Activated naive CD8-positive, alpha-beta T cell (primary cell): ENCODE measurements at regions not wholly inside any gene's neighbourhood (a gene's known extent, or its start where the extent isn't known, plus 50 kb on each side); places are given as distances from the start of the nearest gene placed in this dataset.
"Not testable (repeated sequence)": the region's sequence is repeated elsewhere in the genome, so short reads cannot be mapped to it uniquely, and the experiment has no call there.

ENCODE experiments used
- H3K27ac Mint-ChIP-seq: one replicate; pipeline ENCODE4 v1.8.0; 2021; ENCODE audit warnings: mixed read lengths
- H3K27me3 Mint-ChIP-seq: one replicate; pipeline ENCODE4 v1.8.0; 2021; ENCODE audit warnings: mixed read lengths
- H3K36me3 Mint-ChIP-seq: one replicate; pipeline ENCODE4 v1.8.0; 2021; ENCODE audit warnings: mixed read lengths
- H3K4me1 Mint-ChIP-seq: one replicate; pipeline ENCODE4 v1.8.0; 2021; ENCODE audit warnings: low read depth, mixed read lengths
- H3K4me3 Mint-ChIP-seq: one replicate; pipeline ENCODE4 v1.8.0; 2021; ENCODE audit warnings: mild to moderate bottlenecking, mixed read lengths
- H3K9me3 Mint-ChIP-seq: one replicate; pipeline ENCODE4 v1.8.0; 2021; ENCODE audit warnings: low read depth, mixed read lengths

DNA sequence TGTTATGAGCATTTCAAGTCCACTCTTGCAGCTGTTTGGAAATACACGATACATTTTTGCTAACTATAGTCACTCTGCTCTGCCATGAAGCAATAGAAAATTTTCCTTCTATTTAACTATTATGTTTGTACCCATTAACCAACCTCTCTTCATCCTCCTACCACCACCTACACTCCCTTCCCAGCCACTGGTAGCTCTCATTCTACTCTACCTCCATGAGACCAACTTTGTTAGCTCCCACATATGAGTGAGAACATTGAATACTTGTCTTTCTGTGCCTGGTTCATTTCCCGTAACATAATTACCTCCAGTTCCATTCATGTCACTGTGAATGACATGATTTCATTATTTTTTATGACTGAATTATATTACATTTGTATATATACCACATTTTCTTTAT is 505.9 kb upstream of the CCNG1 start:
- peaks cover 24% of the 10 kb centered on the region for H3K9me3 Mint-ChIP-seq
- H3K27ac Mint-ChIP-seq: no peak overlapping the region
- no peak overlapping the region for H3K4me3 Mint-ChIP-seq
- no peaks in the 10 kb centered on the region for H3K27me3 Mint-ChIP-seq
- H3K4me1 Mint-ChIP-seq: no peaks in the 10 kb centered on the region
- no peaks in the 10 kb centered on the region for H3K36me3 Mint-ChIP-seq

DNA sequence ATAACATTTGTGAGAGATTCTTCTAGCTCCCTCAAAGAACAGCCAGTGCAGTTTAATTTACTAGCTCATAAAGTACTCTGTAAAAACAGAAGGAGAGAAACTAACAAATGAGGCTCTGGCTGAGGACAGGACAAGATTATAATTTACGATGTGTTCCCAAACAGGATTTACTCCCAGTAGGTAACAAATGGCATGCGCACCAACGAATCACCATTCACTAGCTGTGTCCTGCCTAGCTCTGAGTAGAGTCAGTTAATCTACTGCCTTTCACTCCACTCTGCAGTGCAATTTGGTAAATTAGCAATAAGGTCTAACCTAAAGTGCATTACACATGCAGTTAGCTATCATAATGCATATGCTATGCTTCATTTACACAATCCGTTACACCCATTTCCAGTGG is 497.4 kb upstream of the CCNG1 start:
- Mint-ChIP-seq H3K36me3 (no peaks in the 10 kb centered on the region), H3K4me3 (no peak overlapping the region), H3K4me1 (no peaks in the 10 kb centered on the region), H3K9me3 (peaks cover 5% of the 10 kb centered on the region), H3K27me3 (no peaks in the 10 kb centered on the region), H3K27ac (no peak overlapping the region)

DNA sequence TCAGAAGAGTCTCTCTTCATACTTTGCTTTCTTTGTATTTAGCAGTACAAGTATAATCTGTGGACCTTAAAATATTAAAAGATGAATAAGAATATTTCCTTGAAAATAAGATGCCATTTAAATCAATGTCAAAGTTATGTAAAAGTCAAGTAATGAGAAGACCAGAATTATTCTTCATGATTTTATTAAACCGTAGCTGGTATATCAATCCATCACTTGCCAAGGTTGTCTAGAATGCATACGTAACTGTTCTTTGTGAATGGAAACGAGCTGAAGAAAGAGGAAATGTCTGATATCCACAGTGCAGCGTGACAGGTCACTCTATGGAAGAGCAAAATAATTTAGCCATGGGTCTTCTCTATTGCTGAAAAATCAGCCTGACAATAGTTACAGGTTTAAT is 488.7 kb upstream of the CCNG1 start:
- no peaks in the 10 kb centered on the region for H3K27me3 Mint-ChIP-seq
- H3K27ac Mint-ChIP-seq: no peak overlapping the region
- peaks cover 13% of the 10 kb centered on the region for H3K9me3 Mint-ChIP-seq
- H3K36me3 Mint-ChIP-seq: no peaks in the 10 kb centered on the region
- H3K4me3 Mint-ChIP-seq: no peak overlapping the region
- H3K4me1 Mint-ChIP-seq: no peaks in the 10 kb centered on the region

DNA sequence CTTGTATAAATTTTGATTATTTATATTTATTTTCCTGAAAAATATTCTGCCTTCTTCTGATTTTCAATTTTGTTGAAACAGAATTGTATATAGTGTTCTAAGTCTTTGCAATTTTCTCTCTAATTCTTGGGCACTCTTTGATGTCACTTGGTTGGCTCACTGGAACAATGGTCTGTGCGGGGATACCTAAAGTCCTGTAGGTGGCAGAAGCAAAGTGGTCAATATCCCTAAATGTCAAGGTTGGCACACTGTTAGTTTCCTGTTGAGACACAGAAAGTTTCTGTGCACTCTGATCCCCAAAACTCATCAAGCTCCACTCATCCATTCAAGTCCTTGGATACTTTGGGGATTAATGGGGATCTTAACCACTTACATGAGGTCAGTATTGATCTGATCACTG is 480.8 kb upstream of the CCNG1 start:
- Mint-ChIP-seq H3K27ac (no peak overlapping the region), H3K27me3 (no peaks in the 10 kb centered on the region), H3K4me3 (no peak overlapping the region), H3K4me1 (no peaks in the 10 kb centered on the region), H3K9me3 (peaks cover 11% of the 10 kb centered on the region), H3K36me3 (no peaks in the 10 kb centered on the region)

DNA sequence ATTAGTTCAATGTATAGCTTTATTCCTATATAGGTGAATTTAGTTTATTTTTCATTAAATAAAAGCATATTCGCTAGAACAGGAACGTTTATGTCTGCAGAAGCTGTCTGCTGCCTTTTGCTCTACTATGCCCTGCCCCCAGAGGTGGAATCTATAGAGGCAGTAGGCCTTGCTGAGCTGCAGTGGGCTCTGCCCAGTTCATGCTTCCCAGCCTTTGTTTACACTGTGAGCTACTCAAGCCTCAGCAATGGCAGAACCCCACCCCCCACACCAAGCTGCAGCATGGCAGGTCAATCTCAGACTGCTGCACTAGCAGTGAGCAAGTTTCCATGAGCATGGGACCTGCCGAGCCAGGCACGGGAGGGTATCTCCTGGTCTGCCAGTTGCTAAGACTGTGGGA is 473.3 kb upstream of the CCNG1 start:
- not testable (repeated sequence) for H3K4me3 Mint-ChIP-seq, H3K36me3 Mint-ChIP-seq, H3K27me3 Mint-ChIP-seq, H3K4me1 Mint-ChIP-seq, H3K27ac Mint-ChIP-seq, H3K9me3 Mint-ChIP-seq

DNA sequence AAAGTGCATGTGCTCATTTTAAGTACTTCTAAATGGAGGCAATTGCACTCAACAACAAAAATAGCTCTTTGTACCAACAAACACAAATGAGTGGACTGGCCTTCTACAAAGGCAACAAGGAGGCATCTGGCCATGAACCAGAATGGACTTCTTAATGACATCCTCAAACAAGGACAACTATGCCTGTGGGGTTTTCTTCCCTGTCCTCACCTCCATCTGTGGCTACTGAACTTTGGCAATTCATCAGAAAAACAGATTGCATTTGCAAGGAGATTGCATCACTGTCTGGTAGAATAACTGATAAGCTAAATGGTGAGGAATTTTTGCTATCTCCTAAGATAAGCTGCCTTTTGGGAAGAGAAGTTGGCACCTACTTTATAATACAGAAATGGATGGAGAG is 447.3 kb upstream of the CCNG1 start:
- H3K9me3 Mint-ChIP-seq: no peaks in the 10 kb centered on the region
- H3K4me1 Mint-ChIP-seq: no peaks in the 10 kb centered on the region
- H3K4me3 Mint-ChIP-seq: no peak overlapping the region
- no peaks in the 10 kb centered on the region for H3K27me3 Mint-ChIP-seq
- no peak overlapping the region for H3K27ac Mint-ChIP-seq
- no peaks in the 10 kb centered on the region for H3K36me3 Mint-ChIP-seq

DNA sequence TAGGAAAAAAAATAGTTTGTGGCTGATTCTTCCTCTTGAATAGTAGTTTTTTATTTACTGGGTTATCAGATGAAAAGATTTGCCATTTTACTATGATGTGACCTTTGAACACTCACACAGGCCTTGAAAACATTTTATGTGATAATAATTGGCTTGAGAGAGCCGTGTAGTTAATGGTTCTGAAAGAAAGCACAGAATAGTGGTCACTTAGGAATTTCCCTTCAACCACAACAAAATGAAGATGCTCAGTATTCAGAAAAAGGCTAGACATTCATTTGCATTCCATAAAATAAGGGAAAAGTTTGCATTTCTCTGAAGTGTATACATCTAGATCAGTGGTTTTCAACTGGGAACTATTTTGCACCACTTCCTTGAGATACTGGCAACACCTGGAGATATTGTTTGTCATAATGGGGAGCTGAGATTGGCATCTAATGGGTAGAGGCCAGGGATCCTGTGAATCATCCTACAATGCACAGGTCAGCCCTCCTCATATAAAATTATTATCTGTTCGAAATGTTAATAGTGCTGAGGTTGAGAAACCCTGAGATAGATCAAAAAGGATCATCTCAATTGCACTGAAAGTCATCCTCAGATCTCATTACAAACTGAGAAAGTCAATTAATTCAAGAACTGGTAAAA is 446.4 kb upstream of the CCNG1 start:
- Mint-ChIP-seq H3K27me3 (no peaks in the 10 kb centered on the region), H3K4me1 (no peaks in the 10 kb centered on the region), H3K27ac (no peak overlapping the region), H3K9me3 (no peaks in the 10 kb centered on the region), H3K36me3 (no peaks in the 10 kb centered on the region), H3K4me3 (no peak overlapping the region)

DNA sequence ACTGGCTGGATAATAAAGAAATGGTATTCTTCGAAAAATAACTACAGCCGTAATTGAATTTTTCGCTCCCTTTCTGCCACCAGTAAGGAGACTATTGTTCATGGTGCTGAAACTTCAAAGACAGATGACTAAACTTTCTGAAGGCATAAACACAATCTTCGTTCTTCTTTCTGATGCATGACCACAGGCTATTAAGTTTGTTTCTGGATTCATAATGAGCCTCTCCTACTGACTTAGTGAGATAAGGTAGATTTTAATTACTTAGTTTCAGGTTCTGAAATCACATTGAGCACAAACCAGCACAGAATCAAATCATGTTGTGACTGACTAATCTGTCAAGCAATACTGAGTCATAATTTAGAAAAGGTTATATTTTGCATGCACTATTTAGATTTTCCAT is 441.8 kb upstream of the CCNG1 start:
- no peak overlapping the region for H3K27ac Mint-ChIP-seq
- H3K36me3 Mint-ChIP-seq: no peaks in the 10 kb centered on the region
- no peaks in the 10 kb centered on the region for H3K27me3 Mint-ChIP-seq
- H3K4me3 Mint-ChIP-seq: no peak overlapping the region
- no peaks in the 10 kb centered on the region for H3K9me3 Mint-ChIP-seq
- H3K4me1 Mint-ChIP-seq: no peaks in the 10 kb centered on the region

DNA sequence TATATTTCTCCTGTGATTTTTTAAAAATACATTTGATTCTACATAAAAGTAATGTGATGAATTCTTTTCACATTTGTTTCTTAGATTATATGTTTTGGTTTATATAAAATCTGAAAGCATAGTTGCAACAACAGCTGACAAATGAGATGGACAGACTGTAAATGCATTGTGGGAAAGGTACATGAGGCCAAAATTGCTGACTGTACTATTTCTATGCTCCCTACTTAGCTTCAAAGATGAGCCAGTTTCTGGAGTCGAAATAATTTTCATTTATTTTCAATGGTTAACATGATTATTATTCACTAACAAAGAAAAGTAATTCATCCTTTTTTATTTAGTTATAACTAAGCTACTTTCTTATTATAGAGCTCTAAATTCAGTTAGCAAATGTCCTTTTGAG is 441.3 kb upstream of the CCNG1 start:
- Mint-ChIP-seq H3K9me3 (no peaks in the 10 kb centered on the region), H3K36me3 (no peaks in the 10 kb centered on the region), H3K27ac (no peak overlapping the region), H3K27me3 (no peaks in the 10 kb centered on the region), H3K4me3 (no peak overlapping the region), H3K4me1 (no peaks in the 10 kb centered on the region)

DNA sequence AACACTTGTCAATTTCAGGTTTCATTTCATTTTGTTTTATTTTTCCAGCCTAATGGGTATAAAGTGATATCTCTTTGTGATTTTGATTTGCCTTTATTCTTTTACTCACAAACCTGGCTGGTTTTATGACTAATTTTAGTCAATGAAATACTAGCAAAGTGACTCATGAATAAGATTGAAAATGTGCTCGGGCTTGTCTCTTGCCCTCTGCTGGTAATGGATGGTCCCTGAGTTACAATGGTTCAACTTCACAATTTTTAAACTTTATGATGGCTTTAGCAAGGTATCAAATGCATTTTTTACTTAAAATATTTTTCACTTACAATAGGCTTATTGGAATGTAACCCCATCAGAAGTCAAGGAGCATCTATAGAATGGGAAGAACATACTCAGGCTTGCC is 431.4 kb upstream of the CCNG1 start:
- Mint-ChIP-seq H3K27ac (no peak overlapping the region), H3K9me3 (peaks cover 4% of the 10 kb centered on the region), H3K36me3 (no peaks in the 10 kb centered on the region), H3K4me3 (no peak overlapping the region), H3K27me3 (no peaks in the 10 kb centered on the region), H3K4me1 (no peaks in the 10 kb centered on the region)

DNA sequence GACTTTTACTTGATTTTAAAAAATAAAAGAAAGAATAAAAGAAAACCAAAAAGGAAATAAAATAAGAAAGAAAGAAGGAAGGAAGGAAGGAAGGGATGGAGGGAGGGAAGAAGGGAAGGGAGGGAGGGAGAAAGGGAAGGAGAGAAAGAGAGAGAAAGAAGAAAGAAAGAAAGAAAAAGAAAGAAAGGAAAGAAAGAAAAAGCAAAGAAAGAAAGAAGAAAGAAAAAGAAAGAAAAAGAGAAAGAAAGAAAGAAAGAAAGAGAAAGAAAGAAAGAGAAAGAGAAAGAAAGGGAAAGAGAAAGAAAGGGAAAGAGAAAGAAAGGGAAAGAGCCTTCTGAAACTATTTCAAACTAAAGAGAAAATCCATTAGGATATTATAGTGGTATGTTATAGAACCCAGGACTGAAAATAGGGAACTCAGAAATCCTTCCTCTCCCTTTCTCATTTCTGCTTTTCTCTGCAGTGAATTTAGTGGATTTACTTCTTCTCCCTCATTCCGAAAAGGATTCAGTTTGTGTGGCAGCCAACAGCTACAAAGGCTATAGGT is 414.7 kb upstream of the CCNG1 start:
- no peak overlapping the region for H3K4me3 Mint-ChIP-seq
- H3K27me3 Mint-ChIP-seq: no peaks in the 10 kb centered on the region
- H3K4me1 Mint-ChIP-seq: no peaks in the 10 kb centered on the region

DNA sequence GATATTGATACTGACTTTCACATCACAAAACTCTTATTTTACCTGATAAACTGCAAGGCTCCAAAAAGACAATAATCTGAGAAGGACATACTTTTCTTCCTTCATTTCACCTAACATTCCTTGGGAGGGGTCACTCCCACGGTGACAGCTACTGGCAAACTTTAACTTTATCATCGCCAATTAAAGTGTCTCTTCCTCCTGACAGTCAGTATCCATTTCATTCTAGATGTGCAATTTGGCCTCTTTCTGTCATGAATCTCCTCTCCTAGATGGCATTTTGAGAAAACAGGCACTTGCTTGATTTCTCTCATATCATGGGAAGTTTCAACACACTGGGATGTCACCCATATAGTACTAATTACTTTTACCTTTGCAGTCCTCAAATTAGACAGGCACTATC is 413.5 kb upstream of the CCNG1 start:
- H3K4me1 Mint-ChIP-seq: no peaks in the 10 kb centered on the region
- H3K27ac Mint-ChIP-seq: no peak overlapping the region
- peaks cover 7% of the 10 kb centered on the region for H3K9me3 Mint-ChIP-seq
- no peaks in the 10 kb centered on the region for H3K36me3 Mint-ChIP-seq
- H3K27me3 Mint-ChIP-seq: no peaks in the 10 kb centered on the region
- H3K4me3 Mint-ChIP-seq: no peak overlapping the region

More for the DNA sequence above, 414.7 kb upstream of the CCNG1 start:
- H3K36me3 Mint-ChIP-seq: no peaks in the 10 kb centered on the region
- peaks cover 10% of the 10 kb centered on the region for H3K9me3 Mint-ChIP-seq
- no peak overlapping the region for H3K27ac Mint-ChIP-seq

DNA sequence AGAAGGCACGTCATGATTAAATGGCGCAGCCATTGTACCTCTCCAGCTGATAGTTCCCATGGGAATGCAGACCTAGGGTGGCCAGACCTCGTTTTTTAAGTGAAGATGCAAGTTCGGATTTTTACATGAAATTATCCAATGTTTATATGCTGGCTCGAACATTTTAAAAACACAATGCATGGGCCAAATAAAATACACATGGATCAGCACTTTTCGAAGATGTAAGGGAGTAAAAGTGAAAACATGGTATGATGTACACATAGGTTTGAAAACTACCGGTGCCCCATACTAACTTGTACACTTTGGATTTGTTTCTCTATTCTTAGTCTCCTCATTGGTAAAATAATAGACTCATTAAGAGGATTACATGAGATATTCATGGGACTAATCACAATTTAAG is 412.5 kb upstream of the CCNG1 start:
- Mint-ChIP-seq H3K9me3 (peaks cover 7% of the 10 kb centered on the region), H3K4me3 (no peak overlapping the region), H3K4me1 (no peaks in the 10 kb centered on the region), H3K36me3 (no peaks in the 10 kb centered on the region), H3K27ac (no peak overlapping the region), H3K27me3 (no peaks in the 10 kb centered on the region)

DNA sequence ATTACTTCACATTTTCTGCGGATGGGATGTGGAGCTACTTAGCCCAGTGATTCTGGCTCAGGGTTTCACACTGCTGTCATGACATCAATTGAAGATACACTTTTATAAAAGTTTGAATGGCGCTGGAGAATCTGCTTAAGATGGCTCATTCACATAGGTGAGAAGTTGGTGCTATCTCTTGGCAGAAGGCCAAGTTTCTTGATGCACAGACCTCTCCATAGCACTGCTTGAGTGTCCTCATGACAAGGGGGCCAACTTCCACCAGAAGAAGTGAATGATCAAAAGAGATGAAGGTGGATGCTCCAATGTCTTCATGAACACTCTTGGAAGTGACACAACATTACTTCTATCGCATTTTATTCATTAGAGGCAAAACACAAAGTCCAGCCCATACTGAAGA is 403.7 kb upstream of the CCNG1 start:
- Mint-ChIP-seq H3K4me1 (no peaks in the 10 kb centered on the region), H3K27ac (no peak overlapping the region), H3K36me3 (no peaks in the 10 kb centered on the region), H3K4me3 (no peak overlapping the region), H3K27me3 (no peaks in the 10 kb centered on the region), H3K9me3 (peaks cover 9% of the 10 kb centered on the region)

DNA sequence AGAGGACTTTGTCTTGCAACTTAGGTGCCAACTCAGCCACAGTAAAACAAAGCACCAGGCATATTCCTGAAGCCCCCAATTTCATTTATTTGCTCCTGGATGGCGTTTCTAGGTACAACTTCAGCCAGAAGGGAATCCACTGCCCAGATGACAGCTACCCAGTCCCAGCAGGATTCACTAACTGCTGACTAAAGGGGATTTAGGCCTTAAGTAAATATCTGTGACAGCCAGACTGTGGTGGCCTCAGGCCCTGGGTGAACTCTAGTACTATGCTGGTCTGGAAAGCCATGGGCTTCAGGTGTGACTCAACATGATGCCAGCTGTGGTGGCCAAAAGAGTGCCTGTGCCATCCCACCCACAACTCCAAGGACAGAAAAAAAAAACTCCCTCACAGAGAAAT is 396.1 kb upstream of the CCNG1 start:
- no peaks in the 10 kb centered on the region for H3K36me3 Mint-ChIP-seq
- no peak overlapping the region for H3K27ac Mint-ChIP-seq
- no peaks in the 10 kb centered on the region for H3K4me1 Mint-ChIP-seq
- peaks cover 28% of the 10 kb centered on the region for H3K9me3 Mint-ChIP-seq
- H3K27me3 Mint-ChIP-seq: no peaks in the 10 kb centered on the region
- H3K4me3 Mint-ChIP-seq: no peak overlapping the region

DNA sequence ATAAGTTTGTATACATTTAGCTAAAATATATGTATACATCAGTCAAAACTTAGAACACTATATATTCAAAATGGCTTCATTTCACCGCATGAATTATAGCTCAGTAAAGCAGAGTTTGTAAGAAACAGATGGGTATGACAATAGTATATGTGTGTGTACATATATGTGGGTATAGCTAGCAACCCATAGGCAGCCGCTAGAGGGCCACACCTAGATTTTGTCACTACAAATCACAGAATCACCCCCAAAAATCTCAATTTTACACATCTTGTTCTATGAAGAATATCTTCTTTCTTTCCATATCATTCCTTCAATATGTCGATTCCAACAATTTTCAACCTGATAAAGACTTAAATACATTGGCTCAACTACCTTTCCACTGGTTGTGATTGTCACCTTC is 357.8 kb upstream of the CCNG1 start:
- peaks cover 45% of the 10 kb centered on the region for H3K9me3 Mint-ChIP-seq
- H3K4me3 Mint-ChIP-seq: no peak overlapping the region
- no peaks in the 10 kb centered on the region for H3K27me3 Mint-ChIP-seq
- no peaks in the 10 kb centered on the region for H3K4me1 Mint-ChIP-seq
- no peaks in the 10 kb centered on the region for H3K36me3 Mint-ChIP-seq
- H3K27ac Mint-ChIP-seq: no peak overlapping the region
